Ovary (tissue), 1 donor: ENCODE measurements at regions not wholly inside any gene's neighbourhood (a gene's known extent, or its start where the extent isn't known, plus 50 kb on each side); places are given as distances from the start of the nearest gene placed in this dataset. TPM values are rescaled to one million over a fixed set of nuclear protein-coding genes. Genes with fewer than 3 reads are reported as not detected.

ENCODE experiments used
- small RNA-seq: library from RNA; depleted of rRNA; stranded (forward); fragments of <200 nt; gene quantifications from one replicate; pipeline ENCODE3, GENCODE V24; 2016

Small RNAs in the stretch of these regions (small RNA-seq; reads per million reads assigned to genes)
- not detected for gene AL357312.1
